Fibroblast of lung (primary cell): ENCODE measurements at regions not wholly inside any gene's neighbourhood (a gene's known extent, or its start where the extent isn't known, plus 50 kb on each side); places are given as distances from the start of the nearest gene placed in this dataset.

Experiments used
- EZH2 ChIP-seq: IDR thresholded peaks from 2 replicates; pipeline ENCODE4 v1.5.1; 2012; ENCODE audit warnings: low read length, control low read depth, mild to moderate bottlenecking; ENCODE audit errors: missing control alignments
- TF ChIP-seq, protein P1 (sequence below), 2 donors: IDR thresholded peaks in 1 of 2; conservative IDR thresholded peaks in 1 of 2; 1 replicate in 1 of 2; 2 replicates in 1 of 2; pipeline ENCODE4 v1.5.1; 2011 to 2012; ENCODE audit warnings: low read length in 2 of 2, control low read depth in 1 of 2, inconsistent platforms in 1 of 2, low read depth in 1 of 2, mild to moderate bottlenecking in 1 of 2

DNA sequence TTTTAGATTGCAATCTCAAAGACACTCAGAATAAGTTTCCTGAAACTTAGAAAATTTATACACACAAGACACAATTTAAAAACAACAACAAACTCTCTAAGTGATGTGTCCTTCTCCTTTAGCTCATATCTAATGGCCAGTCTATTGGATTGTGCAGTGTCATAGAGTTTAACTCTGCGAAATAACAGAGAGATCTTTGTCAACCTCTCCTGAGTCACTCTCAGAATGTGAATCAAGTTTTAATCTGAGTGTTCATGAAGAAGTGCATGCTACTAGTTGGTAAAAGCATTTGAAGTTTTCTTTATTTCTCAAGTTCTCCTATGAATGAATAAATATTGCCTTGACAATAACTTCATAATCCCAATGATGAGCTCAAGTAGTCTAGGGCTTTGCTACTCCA is 284.5 kb upstream of the DNAJC19 start:
- TF ChIP-seq, protein P1, sequence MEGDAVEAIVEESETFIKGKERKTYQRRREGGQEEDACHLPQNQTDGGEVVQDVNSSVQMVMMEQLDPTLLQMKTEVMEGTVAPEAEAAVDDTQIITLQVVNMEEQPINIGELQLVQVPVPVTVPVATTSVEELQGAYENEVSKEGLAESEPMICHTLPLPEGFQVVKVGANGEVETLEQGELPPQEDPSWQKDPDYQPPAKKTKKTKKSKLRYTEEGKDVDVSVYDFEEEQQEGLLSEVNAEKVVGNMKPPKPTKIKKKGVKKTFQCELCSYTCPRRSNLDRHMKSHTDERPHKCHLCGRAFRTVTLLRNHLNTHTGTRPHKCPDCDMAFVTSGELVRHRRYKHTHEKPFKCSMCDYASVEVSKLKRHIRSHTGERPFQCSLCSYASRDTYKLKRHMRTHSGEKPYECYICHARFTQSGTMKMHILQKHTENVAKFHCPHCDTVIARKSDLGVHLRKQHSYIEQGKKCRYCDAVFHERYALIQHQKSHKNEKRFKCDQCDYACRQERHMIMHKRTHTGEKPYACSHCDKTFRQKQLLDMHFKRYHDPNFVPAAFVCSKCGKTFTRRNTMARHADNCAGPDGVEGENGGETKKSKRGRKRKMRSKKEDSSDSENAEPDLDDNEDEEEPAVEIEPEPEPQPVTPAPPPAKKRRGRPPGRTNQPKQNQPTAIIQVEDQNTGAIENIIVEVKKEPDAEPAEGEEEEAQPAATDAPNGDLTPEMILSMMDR (conservative IDR thresholded peaks at IDR 0.05 in 1 of 2, IDR thresholded peaks at IDR 0.05 in 1 of 2; ENCODE audit: low read depth in 1 of 2, low read length in 2 of 2): no peak
- TF ChIP-seq EZH2: no peak
